H9 (cell line): ENCODE measurements at regions not wholly inside any gene's neighbourhood (a gene's known extent, or its start where the extent isn't known, plus 50 kb on each side); places are given as distances from the start of the nearest gene placed in this dataset.

Experiments
- DNase-seq: peaks from one replicate; pipeline ENCODE4 v3.0.0-alpha.2; 2017
- H2AFZ ChIP-seq: one replicate; pipeline ENCODE4 v1.6.1; 2013; ENCODE audit warnings: mild to moderate bottlenecking, low read length, control low read depth, moderate library complexity
- H2AK5ac ChIP-seq: 2 replicates; pipeline ENCODE4 v1.6.1; 2013; ENCODE audit warnings: low read length, control low read depth, mixed read lengths; ENCODE audit not compliant: insufficient read length
- H2BK120ac ChIP-seq: one replicate; pipeline ENCODE4 v1.6.1; 2013; ENCODE audit warnings: low read depth, mild to moderate bottlenecking, low read length, control low read depth, inconsistent platforms; ENCODE audit not compliant: poor library complexity, severe bottlenecking
- H2BK12ac ChIP-seq: 2 replicates; pipeline ENCODE4 v1.6.1; 2013; ENCODE audit warnings: low read length, control low read depth, mixed read lengths, low read depth; ENCODE audit not compliant: insufficient read length
- H2BK15ac ChIP-seq: 2 replicates; pipeline ENCODE4 v1.6.1; 2013; ENCODE audit warnings: low read depth, low read length, control low read depth
- H2BK20ac ChIP-seq: one replicate; pipeline ENCODE4 v1.6.1; 2013; ENCODE audit warnings: low read depth, mild to moderate bottlenecking, low read length, control low read depth, inconsistent platforms; ENCODE audit not compliant: poor library complexity, severe bottlenecking
- H2BK5ac ChIP-seq: 2 replicates; pipeline ENCODE4 v1.6.1; 2013; ENCODE audit warnings: low read length, control low read depth, mixed read lengths; ENCODE audit not compliant: insufficient read length
- H3K14ac ChIP-seq: 2 replicates; pipeline ENCODE4 v1.6.1; 2013; ENCODE audit warnings: low read length, control low read depth; ENCODE audit not compliant: insufficient read depth
- H3K18ac ChIP-seq: 2 replicates; pipeline ENCODE4 v1.6.1; 2013; ENCODE audit warnings: low read depth, mild to moderate bottlenecking, mixed read lengths, low read length, control low read depth; ENCODE audit not compliant: insufficient read length
- H3K23ac ChIP-seq: 2 replicates; pipeline ENCODE4 v1.6.1; 2013; ENCODE audit warnings: low read length, control low read depth, mixed read lengths, low read depth; ENCODE audit not compliant: insufficient read length
- H3K23me2 ChIP-seq: 2 replicates; pipeline ENCODE4 v1.6.1; 2013; ENCODE audit warnings: low read depth, mild to moderate bottlenecking, mixed read lengths, low read length, control low read depth; ENCODE audit not compliant: insufficient read length, poor library complexity, severe bottlenecking
- H3K27ac ChIP-seq: 2 replicates; pipeline ENCODE4 v1.5.1; 2013; ENCODE audit warnings: low read length, control low read depth, mixed read lengths, low read depth; ENCODE audit not compliant: insufficient read length
- H3K27me3 ChIP-seq: 2 replicates; pipeline ENCODE4 v1.6.1; 2013; ENCODE audit warnings: low read length, control low read depth, inconsistent platforms; ENCODE audit not compliant: insufficient read depth
- H3K4ac ChIP-seq: 2 replicates; pipeline ENCODE4 v1.6.1; 2013; ENCODE audit warnings: low read depth, mild to moderate bottlenecking, control low read depth, inconsistent platforms, low read length, moderate library complexity
- H3K4me1 ChIP-seq: 2 replicates; pipeline ENCODE4 v1.6.1; 2013; ENCODE audit warnings: low read length, control low read depth, inconsistent platforms; ENCODE audit not compliant: insufficient read depth
- H3K4me2 ChIP-seq: 2 replicates; pipeline ENCODE4 v1.6.1; 2013; ENCODE audit warnings: low read length, control low read depth, mixed read lengths; ENCODE audit not compliant: insufficient read length, insufficient read depth
- H3K56ac ChIP-seq: 2 replicates; pipeline ENCODE4 v1.6.1; 2013; ENCODE audit warnings: low read depth, mild to moderate bottlenecking, mixed read lengths, low read length, control low read depth; ENCODE audit not compliant: insufficient read length
- H3K79me1 ChIP-seq: 2 replicates; pipeline ENCODE4 v1.6.1; 2013; ENCODE audit warnings: low read depth, mild to moderate bottlenecking, moderate library complexity, low read length, control low read depth, inconsistent platforms; ENCODE audit not compliant: insufficient read depth, poor library complexity, severe bottlenecking
- H3K79me2 ChIP-seq: 2 replicates; pipeline ENCODE4 v1.6.1; 2013; ENCODE audit warnings: low read length, control low read depth, inconsistent platforms; ENCODE audit not compliant: insufficient read depth
- H3K9ac ChIP-seq: 2 replicates; pipeline ENCODE4 v1.6.1; 2013; ENCODE audit warnings: low read length, control low read depth, mixed read lengths; ENCODE audit not compliant: insufficient read length; ENCODE audit errors: extremely low read depth
- H3K9me3 ChIP-seq: one replicate; pipeline ENCODE4 v1.6.1; 2013; ENCODE audit warnings: low read depth, low read length, inconsistent platforms; ENCODE audit not compliant: control insufficient read depth
- H3T11ph ChIP-seq: one replicate; pipeline ENCODE4 v1.6.1; 2013; ENCODE audit warnings: mild to moderate bottlenecking, low read length, control low read depth, inconsistent platforms
- H4K20me1 ChIP-seq: one replicate; pipeline ENCODE4 v1.6.1; 2013; ENCODE audit not compliant: control insufficient read depth, insufficient read length, insufficient read depth
- H4K5ac ChIP-seq: 2 replicates; pipeline ENCODE4 v1.6.1; 2013; ENCODE audit warnings: low read depth, mild to moderate bottlenecking, mixed read lengths, low read length, control low read depth; ENCODE audit not compliant: insufficient read length
- H4K8ac ChIP-seq: replicated peaks from 2 replicates; pipeline ENCODE4 v1.6.1; 2013; ENCODE audit warnings: low read length, control low read depth, mixed read lengths, low read depth; ENCODE audit not compliant: insufficient read length
- H4K91ac ChIP-seq: 2 replicates; pipeline ENCODE4 v1.6.1; 2013; ENCODE audit warnings: low read depth, mild to moderate bottlenecking, moderate library complexity, mixed read lengths, low read length, control low read depth; ENCODE audit not compliant: insufficient read length
- H3K27ac Mint-ChIP-seq, 3 experiments: 2 replicates in 2 of 3; 3 replicates in 1 of 3; pipeline ENCODE4 v1.8.0; 2020 to 2021; ENCODE audit warnings: mixed read lengths in 3 of 3, mild to moderate bottlenecking in 1 of 3, moderate library complexity in 1 of 3
- H3K27me3 Mint-ChIP-seq: 2 replicates; pipeline ENCODE4 v1.8.0; 2021; ENCODE audit warnings: low read depth, mild to moderate bottlenecking, moderate library complexity, mixed read lengths
- H3K36me3 Mint-ChIP-seq, 3 experiments: 2 replicates in 2 of 3; 3 replicates in 1 of 3; pipeline ENCODE4 v1.8.0; 2020 to 2021; ENCODE audit warnings: low read depth in 3 of 3, mixed read lengths in 3 of 3; ENCODE audit not compliant: insufficient read depth in 1 of 3
- H3K4me1 Mint-ChIP-seq, 2 experiments: 2 replicates each; pipeline ENCODE4 v1.8.0; 2020; ENCODE audit warnings: mixed read lengths in 2 of 2
- H3K4me3 Mint-ChIP-seq, 2 experiments: 2 replicates in 1 of 2; 3 replicates in 1 of 2; pipeline ENCODE4 v1.8.0; 2020 to 2021; ENCODE audit warnings: mild to moderate bottlenecking in 2 of 2, mixed read lengths in 2 of 2, moderate library complexity in 1 of 2
- H3K9me3 Mint-ChIP-seq, 2 experiments: 2 replicates in 1 of 2; 3 replicates in 1 of 2; pipeline ENCODE4 v1.8.0; 2020; ENCODE audit warnings: mild to moderate bottlenecking in 2 of 2, mixed read lengths in 2 of 2, moderate library complexity in 1 of 2
- CTCF ChIP-seq: fragments of 200-600 bp; sonication (generic); conservative IDR thresholded peaks from 3 replicates; pipeline ENCODE4 v1.8.0; 2021; ENCODE audit warnings: antibody characterized with exemption, mild to moderate bottlenecking
- WGBS: extraction: QIAGEN DNeasy Blood & Tissue Kit; methylation state at CpG from one replicate; pipeline ENCODE4 v1.1.7; 2013; ENCODE audit warnings: missing lambda C conversion rate, low lambda C conversion rate, mixed read lengths; ENCODE audit not compliant: insufficient read length; ENCODE audit errors: extremely low coverage; 5-methylcytosine and 5-hydroxymethylcytosine counted together

DNA sequence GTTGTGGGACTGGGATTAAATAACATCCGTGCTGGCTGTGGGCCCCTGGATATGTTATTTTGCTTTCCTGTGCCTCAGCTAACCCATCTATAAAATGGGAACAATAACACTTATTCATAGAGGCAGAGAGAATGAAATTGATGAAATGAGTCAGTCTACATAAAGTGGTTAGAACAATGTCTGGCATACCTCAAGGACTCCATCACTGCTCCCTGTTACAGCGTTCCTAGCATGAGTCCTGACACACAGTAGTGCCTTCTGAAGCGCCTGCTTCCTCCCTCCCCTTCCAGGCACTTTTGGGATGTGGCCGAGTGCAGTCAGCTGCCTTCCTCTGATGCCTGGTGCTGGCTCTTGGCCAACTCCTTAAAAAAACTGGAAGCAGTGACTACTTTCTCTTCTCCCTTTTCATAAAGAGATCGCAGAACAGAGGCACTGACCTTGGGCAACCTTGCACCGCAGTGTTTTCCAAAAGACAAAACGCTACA is 108.4 kb upstream of the ZMIZ1 start:
- Mint-ChIP-seq H3K36me3 (no peaks in the 10 kb centered on the region), H3K4me3 (no peak overlapping the region), H3K9me3 (no peaks in the 10 kb centered on the region; a peak in 2 of 5 replicates), H3K27me3 (peaks cover 27% of the 10 kb centered on the region), H3K27ac (no peak overlapping the region), H3K4me1 (peaks cover 38 to 41% of the 10 kb centered on the region in 2 experiments)
- H3K23ac ChIP-seq, result no peak overlapping the region
- H2AFZ ChIP-seq, result no peak overlapping the region
- H3T11ph ChIP-seq, result no peak overlapping the region
- no peak overlapping the region for H4K5ac ChIP-seq
- H2AK5ac ChIP-seq, result no peak overlapping the region
- no peak overlapping the region for H3K4ac ChIP-seq
- no peak overlapping the region for H3K27ac ChIP-seq
- DNase-seq, result no peak
- no peak overlapping the region for H2BK5ac ChIP-seq
- H4K91ac ChIP-seq, result no peak overlapping the region
- H3K79me1 ChIP-seq, result no peaks in the 10 kb centered on the region
- no peaks in the 10 kb centered on the region for H4K20me1 ChIP-seq
- WGBS, result no CpG with 5 or more reads among the region's 7 CpGs
- TF ChIP-seq CTCF, result no peak
- no peak overlapping the region for H3K9ac ChIP-seq
- no peaks in the 10 kb centered on the region for H3K9me3 ChIP-seq
- H3K18ac ChIP-seq, result no peak overlapping the region
- no peak overlapping the region for H3K56ac ChIP-seq
- no peaks in the 10 kb centered on the region for H3K79me2 ChIP-seq
- H2BK120ac ChIP-seq, result no peak overlapping the region
- H2BK12ac ChIP-seq, result no peak overlapping the region
- no peak overlapping the region for H4K8ac ChIP-seq
- H2BK15ac ChIP-seq, result no peak overlapping the region; the same call in 1 of the 2 replicates
- no peak overlapping the region for H3K14ac ChIP-seq
- H3K23me2 ChIP-seq, result no peaks in the 10 kb centered on the region
- H3K4me1 ChIP-seq, result peaks cover 12% of the 10 kb centered on the region; the same call in 1 of the 2 replicates
- no peak overlapping the region for H2BK20ac ChIP-seq
- no peaks in the 10 kb centered on the region for H3K27me3 ChIP-seq
- no peak overlapping the region for H3K4me2 ChIP-seq
